IgD-negative memory B cell (primary cell): ENCODE measurements at regions not wholly inside any gene's neighbourhood (a gene's known extent, or its start where the extent isn't known, plus 50 kb on each side); places are given as distances from the start of the nearest gene placed in this dataset.

Experiments
- H3K27ac Mint-ChIP-seq, 3 donors: one replicate each; pipeline ENCODE4 v1.8.0; 2020 to 2022; ENCODE audit warnings: mild to moderate bottlenecking in 3 of 3, mixed read lengths in 3 of 3, moderate library complexity in 1 of 3
- H3K27me3 Mint-ChIP-seq: one replicate; pipeline ENCODE4 v1.8.0; 2021; ENCODE audit warnings: mixed read lengths
- H3K36me3 Mint-ChIP-seq: one replicate; pipeline ENCODE4 v1.8.0; 2020; ENCODE audit warnings: mild to moderate bottlenecking, mixed read lengths
- H3K4me1 Mint-ChIP-seq, 3 donors: one replicate each; pipeline ENCODE4 v1.8.0; 2020 to 2022; ENCODE audit warnings: mixed read lengths in 3 of 3, mild to moderate bottlenecking in 1 of 3
- H3K4me3 Mint-ChIP-seq, 4 donors: one replicate each; pipeline ENCODE4 v1.8.0; 2020 to 2022; ENCODE audit warnings: mild to moderate bottlenecking in 4 of 4, mixed read lengths in 4 of 4, moderate library complexity in 3 of 4
- H3K9me3 Mint-ChIP-seq, 3 donors: one replicate each; pipeline ENCODE4 v1.8.0; 2020 to 2021; ENCODE audit warnings: mixed read lengths in 3 of 3, mild to moderate bottlenecking in 1 of 3

GRCh38 chr12:66066137-66066928, 64.2 kb downstream of the LLPH start:
- Mint-ChIP-seq H3K36me3 (peaks cover 1% of the 10 kb centered on the region), H3K27me3 (peaks cover 3% of the 10 kb centered on the region), H3K9me3 (no peaks in the 10 kb centered on the region), H3K27ac (no peak overlapping the region), H3K4me1 (peaks cover 4 to 10% (median 8%) of the 10 kb centered on the region in 3 donors), H3K4me3 (no peak overlapping the region)

GRCh38 chr12:66065641-66066136, 64.9 kb downstream of the LLPH start:
- H3K27ac Mint-ChIP-seq: no peak overlapping the region
- no peak overlapping the region for H3K4me3 Mint-ChIP-seq
- H3K9me3 Mint-ChIP-seq: no peaks in the 10 kb centered on the region
- H3K36me3 Mint-ChIP-seq: peaks cover 1% of the 10 kb centered on the region
- peaks cover 4 to 10% (median 8%) of the 10 kb centered on the region in 3 donors for H3K4me1 Mint-ChIP-seq
- peaks cover 6% of the 10 kb centered on the region for H3K27me3 Mint-ChIP-seq

- Mint-ChIP-seq H3K4me3 (peak overlapping the region in 1 of 4 donors; percentile 13), H3K27ac (no peak overlapping the region), H3K9me3 (no peaks in the 10 kb centered on the region), H3K4me1 (peaks cover 4 to 10% (median 8%) of the 10 kb centered on the region in 3 donors), H3K27me3 (peaks cover 7% of the 10 kb centered on the region), H3K36me3 (peaks cover 1% of the 10 kb centered on the region)
Measured at GRCh38 chr12:66065150-66065549, 65.4 kb downstream of the LLPH start.

GRCh38 chr12:66063916-66064315, 66.6 kb downstream of the LLPH start:
- Mint-ChIP-seq H3K27me3 (peaks cover 7% of the 10 kb centered on the region), H3K9me3 (no peaks in the 10 kb centered on the region), H3K4me3 (no peak overlapping the region), H3K4me1 (peaks cover 4 to 10% (median 8%) of the 10 kb centered on the region in 3 donors), H3K27ac (no peak overlapping the region), H3K36me3 (peaks cover 1% of the 10 kb centered on the region)

GRCh38 chr12:66062290-66062625, 68.3 kb downstream of the LLPH start:
- Mint-ChIP-seq H3K4me3 (no peak overlapping the region), H3K36me3 (peaks cover 1% of the 10 kb centered on the region), H3K27me3 (peaks cover 7% of the 10 kb centered on the region), H3K9me3 (no peaks in the 10 kb centered on the region), H3K27ac (no peak overlapping the region), H3K4me1 (peaks cover 4 to 10% (median 8%) of the 10 kb centered on the region in 3 donors)

GRCh38 chr12:66061557-66062289, 68.8 kb downstream of the LLPH start:
- H3K27ac Mint-ChIP-seq: no peak overlapping the region
- peaks cover 1% of the 10 kb centered on the region for H3K36me3 Mint-ChIP-seq
- H3K4me1 Mint-ChIP-seq: peaks cover 2 to 6% (median 5%) of the 10 kb centered on the region in 3 donors
- no peak overlapping the region for H3K4me3 Mint-ChIP-seq
- peaks cover 7% of the 10 kb centered on the region for H3K27me3 Mint-ChIP-seq
- no peaks in the 10 kb centered on the region for H3K9me3 Mint-ChIP-seq

- Mint-ChIP-seq H3K4me1 (no peaks in the 10 kb centered on the region), H3K4me3 (no peak overlapping the region), H3K9me3 (no peaks in the 10 kb centered on the region), H3K27ac (no peak overlapping the region), H3K36me3 (peaks cover 1% of the 10 kb centered on the region), H3K27me3 (peaks cover 7% of the 10 kb centered on the region)
Measured at GRCh38 chr12:66061076-66061475, 69.5 kb downstream of the LLPH start.

- H3K27me3 Mint-ChIP-seq: peaks cover 7% of the 10 kb centered on the region
- H3K36me3 Mint-ChIP-seq: peaks cover 1% of the 10 kb centered on the region
- no peak overlapping the region for H3K4me3 Mint-ChIP-seq
- H3K9me3 Mint-ChIP-seq: no peaks in the 10 kb centered on the region
- H3K4me1 Mint-ChIP-seq: no peaks in the 10 kb centered on the region
- H3K27ac Mint-ChIP-seq: no peak overlapping the region
Measured at GRCh38 chr12:66060163-66060907, 70.2 kb downstream of the LLPH start.

GRCh38 chr12:66059666-66060065, 70.9 kb downstream of the LLPH start:
- H3K36me3 Mint-ChIP-seq: peaks cover 1% of the 10 kb centered on the region
- H3K9me3 Mint-ChIP-seq: no peaks in the 10 kb centered on the region
- no peak overlapping the region for H3K27ac Mint-ChIP-seq
- no peak overlapping the region for H3K4me3 Mint-ChIP-seq
- peaks cover 7% of the 10 kb centered on the region for H3K27me3 Mint-ChIP-seq
- no peaks in the 10 kb centered on the region for H3K4me1 Mint-ChIP-seq

- H3K4me3 Mint-ChIP-seq: no peak overlapping the region
- H3K27ac Mint-ChIP-seq: no peak overlapping the region
- peaks cover 0 to 1% (median 0%) of the 10 kb centered on the region in 3 donors for H3K4me1 Mint-ChIP-seq
- no peaks in the 10 kb centered on the region for H3K9me3 Mint-ChIP-seq
- H3K36me3 Mint-ChIP-seq: peaks cover 1% of the 10 kb centered on the region
- H3K27me3 Mint-ChIP-seq: peaks cover 10% of the 10 kb centered on the region
Measured at GRCh38 chr12:66058554-66058953, 72.0 kb downstream of the LLPH start.

GRCh38 chr12:66055837-66056319, 74.7 kb downstream of the LLPH start:
- Mint-ChIP-seq H3K36me3 (no peaks in the 10 kb centered on the region), H3K27ac (no peak overlapping the region), H3K9me3 (no peaks in the 10 kb centered on the region), H3K27me3 (peaks cover 5% of the 10 kb centered on the region), H3K4me3 (no peak overlapping the region), H3K4me1 (peaks cover 0 to 1% (median 0%) of the 10 kb centered on the region in 3 donors)

GRCh38 chr12:66052988-66053615, 77.4 kb downstream of the LLPH start:
- peaks cover 2% of the 10 kb centered on the region for H3K27me3 Mint-ChIP-seq
- H3K27ac Mint-ChIP-seq: no peak overlapping the region
- peaks cover 0 to 1% (median 0%) of the 10 kb centered on the region in 3 donors for H3K4me1 Mint-ChIP-seq

GRCh38 chr12:66051361-66051760, 79.2 kb downstream of the LLPH start:
- peaks cover 0 to 1% (median 0%) of the 10 kb centered on the region in 3 donors for H3K4me1 Mint-ChIP-seq
- H3K4me3 Mint-ChIP-seq: no peak overlapping the region

More at GRCh38 chr12:66052988-66053615, 77.4 kb downstream of the LLPH start:
- Mint-ChIP-seq H3K36me3 (no peaks in the 10 kb centered on the region), H3K9me3 (no peaks in the 10 kb centered on the region), H3K4me3 (no peak overlapping the region)

GRCh38 chr12:66050610-66051009, 79.9 kb downstream of the LLPH start:
- Mint-ChIP-seq H3K9me3 (no peaks in the 10 kb centered on the region), H3K27me3 (peaks cover 2% of the 10 kb centered on the region), H3K4me3 (no peak overlapping the region), H3K4me1 (peaks cover 0 to 1% (median 0%) of the 10 kb centered on the region in 3 donors), H3K36me3 (no peaks in the 10 kb centered on the region), H3K27ac (no peak overlapping the region)

More at GRCh38 chr12:66051361-66051760, 79.2 kb downstream of the LLPH start:
- H3K27ac Mint-ChIP-seq: no peak overlapping the region
- no peaks in the 10 kb centered on the region for H3K9me3 Mint-ChIP-seq
- H3K27me3 Mint-ChIP-seq: peaks cover 2% of the 10 kb centered on the region
- H3K36me3 Mint-ChIP-seq: no peaks in the 10 kb centered on the region
